ENCODE measurements at regions not wholly inside any gene's neighbourhood (a gene's known extent, or its start where the extent isn't known, plus 50 kb on each side); places are given as distances from the start of the nearest gene placed in this dataset.

DNA sequence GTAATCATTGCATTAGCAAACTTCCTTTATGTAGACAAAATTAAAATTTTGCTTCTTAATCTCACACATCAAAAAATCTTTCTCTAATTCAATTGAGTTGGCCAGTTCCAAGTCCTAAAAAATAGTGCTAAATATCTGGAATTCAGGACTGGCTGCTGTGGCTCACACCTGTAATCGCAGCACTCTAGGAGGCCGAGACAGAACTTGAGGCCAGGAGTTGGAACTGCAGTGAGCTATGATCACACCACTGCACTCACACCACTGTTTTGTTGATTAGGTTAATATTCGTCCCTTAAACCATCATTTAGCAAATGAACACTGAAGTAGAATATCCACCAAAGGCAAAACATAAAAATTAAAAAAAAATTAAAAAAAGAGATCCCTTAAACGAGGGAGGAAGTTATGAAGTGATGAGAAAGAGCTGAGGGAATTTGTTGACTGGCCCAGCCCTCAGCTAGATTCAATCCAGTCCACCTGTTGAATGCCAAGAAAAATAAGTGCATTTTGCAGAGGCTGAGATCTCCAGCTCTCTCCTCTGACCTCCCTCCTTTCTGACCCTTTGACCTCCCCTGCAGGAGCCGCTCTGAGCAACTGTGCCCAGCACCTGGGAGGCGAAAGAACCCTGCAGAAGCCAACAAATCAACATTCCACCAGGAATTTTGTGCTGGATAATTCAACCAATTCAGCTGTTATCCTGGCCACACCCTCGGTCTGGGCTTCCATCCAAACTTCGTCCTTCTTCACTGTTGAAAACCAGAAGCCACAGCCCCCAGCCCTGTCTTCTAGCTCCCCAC, 96.8 kb downstream of the OR2K2 start:
- no peak overlapping the region for H3K27ac ChIP-seq
- no peak for TF ChIP-seq ZFX (IDR thresholded peaks at IDR 0.05; ENCODE audit: borderline replicate concordance)
- TF ChIP-seq, protein P1, sequence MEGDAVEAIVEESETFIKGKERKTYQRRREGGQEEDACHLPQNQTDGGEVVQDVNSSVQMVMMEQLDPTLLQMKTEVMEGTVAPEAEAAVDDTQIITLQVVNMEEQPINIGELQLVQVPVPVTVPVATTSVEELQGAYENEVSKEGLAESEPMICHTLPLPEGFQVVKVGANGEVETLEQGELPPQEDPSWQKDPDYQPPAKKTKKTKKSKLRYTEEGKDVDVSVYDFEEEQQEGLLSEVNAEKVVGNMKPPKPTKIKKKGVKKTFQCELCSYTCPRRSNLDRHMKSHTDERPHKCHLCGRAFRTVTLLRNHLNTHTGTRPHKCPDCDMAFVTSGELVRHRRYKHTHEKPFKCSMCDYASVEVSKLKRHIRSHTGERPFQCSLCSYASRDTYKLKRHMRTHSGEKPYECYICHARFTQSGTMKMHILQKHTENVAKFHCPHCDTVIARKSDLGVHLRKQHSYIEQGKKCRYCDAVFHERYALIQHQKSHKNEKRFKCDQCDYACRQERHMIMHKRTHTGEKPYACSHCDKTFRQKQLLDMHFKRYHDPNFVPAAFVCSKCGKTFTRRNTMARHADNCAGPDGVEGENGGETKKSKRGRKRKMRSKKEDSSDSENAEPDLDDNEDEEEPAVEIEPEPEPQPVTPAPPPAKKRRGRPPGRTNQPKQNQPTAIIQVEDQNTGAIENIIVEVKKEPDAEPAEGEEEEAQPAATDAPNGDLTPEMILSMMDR (IDR thresholded peaks at IDR 0.05): no peak

DNA sequence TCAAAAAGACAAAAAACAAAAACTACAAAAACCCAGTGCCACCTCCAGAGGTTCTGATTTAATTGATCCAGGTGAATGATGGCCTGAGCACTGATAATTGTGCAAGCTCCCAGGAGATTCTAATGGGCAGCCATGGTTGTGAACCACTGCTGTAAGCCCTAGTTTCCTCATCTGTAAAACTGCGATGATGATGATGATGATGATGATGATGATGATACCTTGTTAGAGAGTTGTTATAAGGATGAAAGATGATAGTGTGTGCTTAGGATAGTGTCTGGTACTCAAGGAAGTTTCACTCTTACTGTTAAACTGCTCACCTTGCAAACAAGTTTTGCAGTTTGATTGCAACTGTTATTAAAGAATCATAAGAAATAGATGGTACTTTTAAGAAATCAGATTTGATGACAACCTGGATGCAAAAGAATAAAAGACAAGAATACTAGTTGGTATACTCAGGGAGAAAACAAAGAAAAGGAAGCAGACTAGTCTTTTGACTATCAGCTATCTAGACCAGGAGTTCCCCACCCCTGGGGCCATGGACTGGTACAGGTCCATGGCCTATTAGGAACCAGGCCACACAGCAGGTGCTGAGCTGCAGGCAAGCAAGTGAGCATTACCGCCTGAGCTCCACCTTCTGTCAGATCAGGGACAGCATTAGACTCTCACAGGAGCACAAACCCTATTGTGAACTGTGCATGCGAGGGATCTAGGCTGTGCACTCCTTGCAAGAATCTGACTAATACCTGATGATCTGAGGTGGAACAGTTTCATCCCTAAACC, 98.0 kb downstream of the OR2K2 start:
- H3K27ac ChIP-seq: no peak overlapping the region
- no peak for TF ChIP-seq ZFX (IDR thresholded peaks at IDR 0.05; ENCODE audit: borderline replicate concordance)
- TF ChIP-seq, protein P1 (IDR thresholded peaks at IDR 0.05): no peak

DNA sequence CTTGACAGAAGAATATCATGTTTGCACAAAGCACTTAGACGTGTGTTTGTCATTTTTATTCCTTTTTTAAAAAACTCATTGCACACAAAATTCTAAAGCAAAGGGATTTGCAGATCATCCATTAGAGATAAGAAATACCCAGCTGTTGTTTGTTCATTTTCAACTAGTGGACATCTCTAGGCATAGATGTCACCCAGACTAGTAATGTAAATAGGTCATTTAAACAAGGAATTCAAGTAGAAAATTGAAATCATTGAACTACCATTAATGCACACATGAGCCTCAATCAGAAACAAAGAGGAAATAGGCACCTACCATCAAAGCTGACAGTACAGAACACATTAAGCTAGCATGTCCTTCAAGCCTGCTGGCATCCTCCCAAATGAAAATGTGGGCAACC, 107.3 kb downstream of the OR2K2 start:
- TF ChIP-seq, protein P1 (IDR thresholded peaks at IDR 0.05): no peak
- TF ChIP-seq ZFX (IDR thresholded peaks at IDR 0.05; ENCODE audit: borderline replicate concordance): no peak
- H3K27ac ChIP-seq: no peak overlapping the region

DNA sequence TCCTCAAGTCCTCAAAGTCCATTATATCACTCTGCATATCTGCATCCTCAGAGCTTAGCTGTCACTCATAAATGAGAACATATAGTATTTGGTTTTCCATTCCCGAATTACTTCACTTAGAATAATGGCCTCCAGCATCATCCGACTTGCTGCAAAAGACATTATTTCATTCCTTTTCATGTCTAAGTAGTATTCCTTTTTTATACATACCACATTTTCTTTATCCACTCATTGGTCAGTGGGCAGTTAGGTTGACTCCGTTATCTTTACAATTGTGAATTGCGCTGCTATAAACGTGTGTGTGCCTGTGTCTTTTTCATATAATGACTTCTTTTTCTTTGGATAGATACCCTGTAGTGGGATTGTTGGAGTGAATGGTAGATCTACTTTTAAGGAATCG, 117.2 kb downstream of the OR2K2 start:
- no peak overlapping the region for H3K27ac ChIP-seq
- TF ChIP-seq ZFX (IDR thresholded peaks at IDR 0.05; ENCODE audit: borderline replicate concordance): no peak
- TF ChIP-seq, protein P1 (IDR thresholded peaks at IDR 0.05): no peak

DNA sequence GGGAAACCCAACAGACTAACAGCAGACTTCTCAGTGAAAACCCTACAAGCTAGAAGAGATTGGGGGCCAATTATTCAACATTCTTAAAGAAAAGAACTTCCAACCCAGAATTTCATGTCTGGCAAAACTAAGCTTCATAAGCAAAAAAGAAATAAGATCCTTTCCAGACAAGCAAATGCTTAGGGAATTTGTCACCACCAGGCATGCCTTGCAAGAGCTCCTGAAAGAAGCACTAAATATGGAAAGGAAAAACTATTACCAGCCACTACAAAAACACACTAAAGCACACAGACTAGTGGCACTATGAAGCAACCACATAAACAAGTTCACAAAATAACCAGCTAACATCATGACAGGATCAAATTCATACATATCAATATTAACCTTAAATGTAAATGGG, 131.1 kb downstream of the OR2K2 start:
- TF ChIP-seq, protein P1 (IDR thresholded peaks at IDR 0.05): no peak
- no peak for TF ChIP-seq ZFX (IDR thresholded peaks at IDR 0.05; ENCODE audit: borderline replicate concordance)
- H3K27ac ChIP-seq: no peak overlapping the region

DNA sequence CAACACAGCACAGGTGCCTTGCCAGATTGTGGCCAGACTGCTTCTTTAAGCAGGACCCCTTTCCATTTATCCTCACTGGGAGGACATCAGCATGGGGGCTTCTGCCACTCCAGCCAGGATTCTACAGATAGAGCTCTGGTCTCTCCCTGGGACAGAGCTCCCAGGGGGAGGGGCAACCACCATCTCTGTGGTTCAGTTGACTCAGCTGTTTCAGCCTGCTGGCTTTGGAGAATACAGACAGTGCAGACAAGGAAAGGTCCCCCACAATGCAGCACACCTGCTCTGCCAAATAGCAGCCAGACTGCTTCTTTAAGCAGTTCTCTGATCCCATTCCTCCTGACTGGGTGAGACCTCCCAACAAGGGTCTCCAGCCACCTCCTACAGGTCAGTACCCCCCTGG, 132.8 kb downstream of the OR2K2 start:
- TF ChIP-seq ZFX (IDR thresholded peaks at IDR 0.05; ENCODE audit: borderline replicate concordance): no peak
- TF ChIP-seq, protein P1 (IDR thresholded peaks at IDR 0.05): no peak
- H3K27ac ChIP-seq: no peak overlapping the region

DNA sequence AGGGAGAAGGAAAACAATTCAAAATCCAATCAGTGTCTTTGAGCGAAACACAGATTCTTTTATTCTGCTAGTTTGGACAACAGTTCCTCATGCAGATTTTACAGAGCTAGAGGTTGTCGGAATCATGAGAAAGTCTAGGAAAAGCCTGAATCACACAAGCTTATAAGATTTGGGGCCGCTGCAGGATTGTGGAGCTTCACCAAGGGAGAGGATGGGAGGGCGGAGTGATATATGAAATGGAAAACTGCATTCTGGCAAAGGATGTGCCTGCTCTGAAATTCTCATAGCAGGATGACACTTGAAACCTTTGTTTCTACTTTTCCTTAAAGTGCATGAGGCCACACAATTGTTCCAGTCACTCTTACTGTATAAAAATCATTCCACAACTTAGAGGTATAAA, 134.3 kb downstream of the OR2K2 start:
- no peak overlapping the region for H3K27ac ChIP-seq
- TF ChIP-seq, protein P1 (IDR thresholded peaks at IDR 0.05): no peak
- no peak for TF ChIP-seq ZFX (IDR thresholded peaks at IDR 0.05; ENCODE audit: borderline replicate concordance)
